AG09309 (cell line): ENCODE measurements at regions not wholly inside any gene's neighbourhood (a gene's known extent, or its start where the extent isn't known, plus 50 kb on each side); places are given as distances from the start of the nearest gene placed in this dataset.

Experiments
- DNase-seq: peaks from one replicate; pipeline ENCODE4 v3.0.0-alpha.2; 2010; ENCODE audit warnings: low read depth
- H3K4me3 ChIP-seq: 2 replicates; pipeline ENCODE4 v1.5.1; 2011; ENCODE audit warnings: mild to moderate bottlenecking, low read depth, low read length, moderate library complexity; ENCODE audit not compliant: control insufficient read depth
- CTCF ChIP-seq: IDR thresholded peaks from 2 replicates; pipeline ENCODE4 v1.5.1; 2011; ENCODE audit warnings: mild to moderate bottlenecking, low read depth, low read length, inconsistent platforms; ENCODE audit not compliant: insufficient read depth, control insufficient read depth; ENCODE audit errors: missing control alignments

- no peak for DNase-seq
- no peak overlapping the region for H3K4me3 ChIP-seq
- no peak for TF ChIP-seq CTCF
Observed at GRCh38 chr12:108400900-108401480, 61.9 kb upstream of the CMKLR1 start.

- no peak for TF ChIP-seq CTCF
- no peak for DNase-seq
- H3K4me3 ChIP-seq = no peak overlapping the region
Observed at GRCh38 chr12:108400481-108400880, 61.4 kb upstream of the CMKLR1 start.

- no peak overlapping the region for H3K4me3 ChIP-seq
- no peak for TF ChIP-seq CTCF
- no peak for DNase-seq
Observed at GRCh38 chr12:108400056-108400455, 60.9 kb upstream of the CMKLR1 start.

- TF ChIP-seq CTCF = no peak
- no peak overlapping the region for H3K4me3 ChIP-seq
- DNase-seq = no peak
Observed at GRCh38 chr12:108399514-108399913, 60.4 kb upstream of the CMKLR1 start.

GRCh38 chr12:108394196-108394595 lies 55.1 kb upstream of the CMKLR1 start:
- peak; percentile 65 for DNase-seq
- TF ChIP-seq CTCF = no peak
- H3K4me3 ChIP-seq = no peak overlapping the region

- no peak for DNase-seq
- no peak overlapping the region for H3K4me3 ChIP-seq
- TF ChIP-seq CTCF = no peak
Observed at GRCh38 chr12:108392284-108392683, 53.2 kb upstream of the CMKLR1 start.
